ENCODE measurements at regions not wholly inside any gene's neighbourhood (a gene's known extent, or its start where the extent isn't known, plus 50 kb on each side); places are given as distances from the start of the nearest gene placed in this dataset.

DNA sequence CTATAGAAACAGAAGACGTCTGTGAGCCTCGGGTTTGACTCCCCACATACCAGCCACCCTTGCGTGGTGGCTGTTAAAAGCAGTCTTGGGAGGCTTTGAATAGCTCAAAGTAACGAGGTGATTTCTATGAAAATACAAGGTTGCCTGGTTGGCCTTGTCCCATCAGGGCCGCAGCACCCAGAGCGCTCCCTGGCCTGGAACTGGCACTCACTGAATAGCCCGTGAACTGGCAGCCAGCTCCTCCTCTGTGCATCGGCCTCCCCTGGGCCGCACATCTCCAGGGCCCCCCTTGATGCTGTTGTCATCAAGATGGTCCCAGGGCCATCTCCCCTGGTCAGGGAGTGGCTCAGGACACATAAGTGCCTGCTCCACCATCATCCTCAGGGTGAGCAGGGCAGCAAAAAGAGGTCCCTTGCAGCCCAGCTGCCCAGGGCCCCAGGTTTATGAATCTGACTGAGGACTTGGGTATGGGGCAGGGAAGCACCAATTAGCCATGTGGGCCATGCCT lies 144.6 kb upstream of the PPP1R26 start:
- TF ChIP-seq, protein P1, sequence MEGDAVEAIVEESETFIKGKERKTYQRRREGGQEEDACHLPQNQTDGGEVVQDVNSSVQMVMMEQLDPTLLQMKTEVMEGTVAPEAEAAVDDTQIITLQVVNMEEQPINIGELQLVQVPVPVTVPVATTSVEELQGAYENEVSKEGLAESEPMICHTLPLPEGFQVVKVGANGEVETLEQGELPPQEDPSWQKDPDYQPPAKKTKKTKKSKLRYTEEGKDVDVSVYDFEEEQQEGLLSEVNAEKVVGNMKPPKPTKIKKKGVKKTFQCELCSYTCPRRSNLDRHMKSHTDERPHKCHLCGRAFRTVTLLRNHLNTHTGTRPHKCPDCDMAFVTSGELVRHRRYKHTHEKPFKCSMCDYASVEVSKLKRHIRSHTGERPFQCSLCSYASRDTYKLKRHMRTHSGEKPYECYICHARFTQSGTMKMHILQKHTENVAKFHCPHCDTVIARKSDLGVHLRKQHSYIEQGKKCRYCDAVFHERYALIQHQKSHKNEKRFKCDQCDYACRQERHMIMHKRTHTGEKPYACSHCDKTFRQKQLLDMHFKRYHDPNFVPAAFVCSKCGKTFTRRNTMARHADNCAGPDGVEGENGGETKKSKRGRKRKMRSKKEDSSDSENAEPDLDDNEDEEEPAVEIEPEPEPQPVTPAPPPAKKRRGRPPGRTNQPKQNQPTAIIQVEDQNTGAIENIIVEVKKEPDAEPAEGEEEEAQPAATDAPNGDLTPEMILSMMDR (IDR thresholded peaks at IDR 0.05; ENCODE audit: low read depth, low read length) = no peak
- H3K4me3 ChIP-seq (ENCODE audit: low read depth, low read length) = no peak overlapping the region

DNA sequence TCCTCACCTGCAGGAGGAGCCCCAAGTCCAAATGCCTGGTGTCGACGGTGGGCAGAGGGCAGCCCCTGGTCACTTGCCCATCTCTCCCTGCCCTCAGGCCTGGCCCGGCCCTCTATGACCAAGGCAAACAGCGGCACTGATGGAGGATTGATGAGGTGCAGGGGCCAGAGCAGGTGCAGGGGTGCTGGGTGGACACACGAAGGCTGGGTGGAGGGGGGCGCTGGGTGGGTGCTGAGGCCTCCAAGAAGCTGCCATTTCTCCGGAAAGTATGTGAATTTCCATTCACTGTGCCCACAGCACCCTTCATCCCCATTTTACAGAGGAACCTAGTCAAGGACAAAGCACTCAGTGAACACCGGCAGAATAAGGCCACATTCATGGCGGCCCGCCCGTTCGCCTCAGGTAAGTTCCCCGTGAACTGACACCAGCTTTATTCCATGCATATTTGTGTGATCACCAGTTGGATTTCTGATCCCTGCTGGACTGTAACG lies 143.8 kb upstream of the PPP1R26 start:
- no peak overlapping the region for H3K4me3 ChIP-seq (ENCODE audit: low read depth, low read length)
- TF ChIP-seq, protein P1 (IDR thresholded peaks at IDR 0.05; ENCODE audit: low read depth, low read length) = no peak

DNA sequence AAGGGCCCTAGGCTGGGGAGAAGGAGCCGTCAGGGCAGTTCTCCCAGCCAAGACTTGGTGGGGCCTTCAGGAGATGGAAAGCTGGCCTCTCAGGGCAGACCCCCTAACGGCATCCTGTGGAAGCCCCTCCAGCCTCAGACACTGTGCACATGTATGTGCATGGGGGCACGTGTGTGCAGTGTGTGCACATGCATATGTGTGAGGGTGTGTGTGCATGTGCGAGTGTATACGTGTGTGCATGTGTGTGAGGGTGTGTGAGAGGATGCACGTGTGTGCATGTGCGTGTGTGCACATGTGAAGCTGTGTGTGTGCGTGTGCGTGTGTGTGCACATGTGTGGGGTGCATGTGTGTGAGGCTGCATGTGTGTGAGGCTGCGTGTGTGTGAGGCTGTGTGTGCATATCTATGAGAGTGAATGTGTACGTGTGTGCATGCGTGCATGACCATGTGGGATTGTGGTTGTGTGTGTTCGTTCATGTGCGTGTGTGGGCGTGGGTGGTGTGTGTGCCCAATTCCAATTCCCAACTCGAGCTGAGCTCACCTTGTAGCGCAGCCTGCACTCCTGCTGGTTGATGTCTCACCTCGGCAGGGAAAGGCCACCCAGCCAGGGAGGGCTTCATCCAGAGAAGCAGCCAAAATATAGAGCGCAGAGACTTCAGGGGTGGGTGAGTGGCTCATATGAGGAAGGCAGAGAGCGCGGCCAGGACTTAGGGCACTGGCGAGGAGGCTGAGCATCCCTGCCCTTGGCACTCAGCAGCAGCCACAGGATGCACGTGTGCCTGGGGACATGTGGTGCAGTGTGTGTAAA lies 142.7 kb upstream of the PPP1R26 start:
- TF ChIP-seq, protein P1 (IDR thresholded peaks at IDR 0.05; ENCODE audit: low read depth, low read length) = no peak
- H3K4me3 ChIP-seq (ENCODE audit: low read depth, low read length) = no peak overlapping the region

DNA sequence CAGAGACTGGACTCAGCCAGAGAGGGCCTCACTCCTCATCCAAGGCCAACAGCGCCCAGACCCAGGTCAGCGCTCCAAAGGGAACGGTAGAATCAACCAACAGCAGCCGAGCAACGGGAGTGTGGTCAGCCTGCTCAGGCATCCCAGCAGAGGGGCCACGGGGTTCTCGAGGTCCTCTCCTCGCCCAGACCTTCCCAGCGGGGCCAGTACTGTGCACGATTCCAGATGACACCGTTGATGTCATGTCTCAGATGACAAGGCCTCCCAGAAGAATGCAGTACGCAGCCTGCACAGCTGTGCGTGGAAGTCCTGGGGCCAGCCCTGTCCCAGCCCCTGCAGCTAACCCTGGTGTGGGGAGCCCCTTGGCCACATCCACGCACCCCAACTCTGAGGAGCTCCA lies 141.0 kb upstream of the PPP1R26 start:
- TF ChIP-seq, protein P1 (IDR thresholded peaks at IDR 0.05; ENCODE audit: low read depth, low read length) = no peak

DNA sequence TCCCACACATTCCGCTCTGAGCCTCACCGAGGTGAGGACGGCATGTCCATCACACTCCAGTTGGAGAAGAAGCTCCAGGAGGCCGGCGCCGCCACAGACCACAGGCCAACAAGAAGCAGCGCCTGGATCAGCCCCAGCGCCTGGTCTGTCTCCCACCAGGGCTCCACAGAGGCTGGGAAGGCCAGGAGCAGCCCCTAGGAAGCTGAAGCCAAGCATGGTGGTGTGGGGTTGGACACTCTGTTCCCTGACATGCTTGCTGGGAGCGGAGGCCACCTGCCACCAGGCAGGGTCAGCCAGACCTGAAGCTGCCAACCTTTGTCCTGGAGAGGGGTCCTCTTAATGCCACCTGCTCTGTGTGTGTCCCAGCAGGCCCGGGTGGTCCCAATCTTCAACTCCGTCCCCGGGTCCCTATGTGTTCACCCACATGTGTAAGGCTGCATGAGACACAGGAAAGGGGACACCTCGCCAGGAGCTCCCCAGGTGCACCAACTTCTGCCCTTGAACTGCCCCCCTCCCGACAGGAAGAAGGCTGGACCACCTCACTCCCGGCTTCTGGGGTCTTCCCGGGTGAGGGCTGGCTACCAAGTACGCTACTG lies 140.1 kb upstream of the PPP1R26 start:
- no peak overlapping the region for H3K4me3 ChIP-seq (ENCODE audit: low read depth, low read length)

More for the DNA sequence above, 141.0 kb upstream of the PPP1R26 start:
- H3K4me3 ChIP-seq (ENCODE audit: low read depth, low read length) = no peak overlapping the region

DNA sequence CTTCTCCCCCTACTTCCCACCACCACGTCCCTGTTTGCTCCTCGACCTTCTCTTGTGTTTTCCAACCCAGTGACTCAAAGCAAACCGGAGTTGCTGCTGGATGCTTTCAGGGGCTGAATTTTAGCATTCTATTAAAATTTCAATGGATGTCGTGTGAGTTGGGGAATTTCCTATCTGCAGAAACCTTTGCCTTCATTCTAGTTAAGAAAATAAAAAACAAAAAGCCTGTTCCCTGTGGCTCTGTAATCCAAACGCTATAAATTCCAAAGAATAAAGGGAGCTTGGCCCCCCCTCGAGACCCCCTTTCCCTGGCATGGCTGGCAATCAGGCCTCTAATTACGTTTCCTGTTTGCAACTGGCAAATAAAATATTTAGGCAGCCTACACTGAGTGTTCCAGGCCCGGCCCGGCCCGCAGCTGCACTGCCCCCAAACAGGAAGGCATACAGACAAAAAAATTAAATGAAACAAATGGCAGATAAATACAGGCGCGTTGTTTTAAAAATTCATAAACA lies 139.4 kb upstream of the PPP1R26 start:
- TF ChIP-seq, protein P1 (IDR thresholded peaks at IDR 0.05; ENCODE audit: low read depth, low read length) = no peak

More for the DNA sequence above, 140.1 kb upstream of the PPP1R26 start:
- TF ChIP-seq, protein P1 (IDR thresholded peaks at IDR 0.05; ENCODE audit: low read depth, low read length) = no peak

More for the DNA sequence above, 139.4 kb upstream of the PPP1R26 start:
- no peak overlapping the region for H3K4me3 ChIP-seq (ENCODE audit: low read depth, low read length)
